NCI-H1930 (cell line): ENCODE measurements at regions not wholly inside any gene's neighbourhood (a gene's known extent, or its start where the extent isn't known, plus 50 kb on each side); places are given as distances from the start of the nearest gene placed in this dataset.

ENCODE experiments used
- DNase-seq, 2 experiments: peaks; one replicate each; lab custom pipeline; 2025; lab: John Stamatoyannopoulos, UW

DNA sequence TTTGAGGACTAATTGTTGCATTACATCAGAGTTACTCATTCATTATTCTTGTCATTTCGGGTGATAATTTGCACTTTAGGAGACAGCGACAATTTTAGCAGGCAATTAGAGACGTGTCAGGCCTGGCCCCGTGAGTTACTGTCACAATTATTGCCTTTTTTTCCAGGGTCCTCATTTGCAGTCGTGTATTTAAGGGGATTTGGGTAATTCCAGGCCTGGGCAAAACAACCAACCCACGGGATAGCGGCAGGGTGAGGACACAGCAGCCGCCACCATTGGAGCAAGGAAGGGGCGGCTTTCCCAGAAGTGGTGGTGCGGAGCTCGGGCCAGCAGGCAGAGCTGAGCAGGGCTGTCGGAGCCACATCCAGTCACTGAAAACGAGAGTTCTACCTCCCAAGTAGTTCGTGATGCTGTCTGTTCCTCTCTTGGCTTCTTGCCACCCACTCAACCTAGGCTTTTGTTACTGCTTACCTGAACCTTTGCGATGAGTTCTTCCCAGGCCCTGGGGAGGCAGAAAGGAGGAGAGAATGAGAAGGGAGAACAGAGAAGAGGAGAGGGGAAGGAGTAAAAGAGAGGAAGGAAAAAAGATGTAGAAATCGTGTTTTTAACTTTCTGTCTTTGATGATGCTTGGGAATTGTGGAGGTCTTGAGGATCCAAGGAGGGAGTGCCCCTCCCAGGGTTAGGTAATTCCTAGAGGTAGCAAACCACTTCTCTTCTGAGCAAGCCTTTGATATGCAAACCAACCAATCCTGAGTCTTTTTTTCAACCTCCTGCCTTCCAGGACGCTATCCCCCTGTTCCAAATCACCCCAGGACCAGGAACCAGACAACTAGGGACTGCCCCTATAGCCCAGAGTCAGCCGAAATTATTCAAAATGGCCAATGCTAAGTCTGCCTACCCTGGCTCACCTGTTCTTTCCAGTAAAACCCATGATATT lies 236.1 kb downstream of the MIAT start:
- no peak for DNase-seq

DNA sequence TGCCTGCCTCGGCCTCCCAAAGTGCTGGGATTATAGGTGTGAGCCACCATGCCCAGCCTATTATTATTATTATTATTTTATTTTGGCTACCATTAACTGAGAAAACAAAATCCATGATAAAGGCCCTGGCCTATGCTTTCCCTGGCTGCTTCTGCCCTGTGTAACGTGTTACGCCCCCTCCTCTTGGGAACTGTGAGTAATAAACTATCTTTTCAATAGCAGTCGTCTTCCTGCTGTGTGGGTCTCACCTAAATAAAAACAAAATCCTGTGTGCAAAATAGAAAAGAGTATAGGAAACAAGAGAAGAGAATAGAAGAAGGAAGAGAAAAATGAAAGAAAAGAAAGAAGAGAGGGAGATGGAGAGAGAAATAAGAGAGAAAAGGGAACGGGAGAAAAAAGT lies 237.0 kb downstream of the MIAT start:
- no peak for DNase-seq

GRCh38 chr22:26894766-26895485 lies 237.5 kb downstream of the MIAT start:
- DNase-seq, result no peak

DNA sequence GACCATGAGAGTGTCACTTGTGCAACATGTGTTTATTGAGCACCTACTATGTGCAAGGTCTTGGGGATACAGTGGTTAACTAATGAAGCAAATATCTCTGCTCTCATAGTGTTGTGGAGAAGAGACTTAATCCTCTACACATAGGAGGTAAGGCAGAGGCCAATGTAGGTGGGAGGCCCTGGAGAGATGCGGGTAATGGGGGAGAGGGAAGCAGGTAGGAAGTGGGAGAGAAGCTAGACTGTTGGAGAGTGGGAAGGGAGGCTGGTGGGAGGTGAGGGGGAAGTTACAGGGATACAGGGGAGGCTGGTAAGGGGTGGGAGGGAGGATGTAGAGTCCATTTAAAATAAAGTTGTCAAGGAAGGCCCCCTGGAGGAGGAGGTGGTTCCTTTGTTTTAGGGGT lies 240.0 kb downstream of the MIAT start:
- no peak for DNase-seq

DNA sequence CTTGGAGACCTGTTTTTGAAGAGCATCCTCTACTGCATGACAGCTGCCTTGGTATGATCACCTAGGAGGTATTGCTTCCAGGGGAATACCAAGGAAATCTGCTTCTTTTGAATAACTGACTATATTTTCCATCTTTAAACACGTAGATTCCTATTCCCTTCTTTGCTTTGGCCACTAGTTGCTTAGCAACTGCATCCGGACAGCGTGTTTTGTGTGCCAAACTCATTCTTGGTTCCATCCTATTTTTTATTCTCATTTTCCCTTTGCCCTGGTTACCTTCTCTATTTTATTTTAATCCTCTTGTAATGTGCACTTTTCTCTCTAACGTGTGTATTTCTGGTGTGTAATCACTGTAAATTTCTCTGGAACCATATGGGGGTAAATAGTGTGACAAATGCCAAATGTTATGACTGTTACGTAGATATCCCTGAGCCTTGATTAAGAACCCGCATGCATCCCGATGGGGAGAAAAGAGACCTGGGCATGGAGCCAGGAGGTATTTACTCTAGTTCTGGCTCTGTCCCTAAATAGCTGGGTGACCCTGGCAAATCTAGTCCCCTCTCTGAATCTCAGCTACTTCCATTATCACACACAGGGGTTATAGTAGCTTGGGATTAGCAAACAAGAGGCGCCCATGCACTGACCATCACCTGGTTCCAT lies 241.7 kb downstream of the MIAT start:
- DNase-seq, result peak in 1 of 2 experiments; percentile 22

GRCh38 chr22:26900787-26901186 lies 243.4 kb downstream of the MIAT start:
- no peak for DNase-seq

DNA sequence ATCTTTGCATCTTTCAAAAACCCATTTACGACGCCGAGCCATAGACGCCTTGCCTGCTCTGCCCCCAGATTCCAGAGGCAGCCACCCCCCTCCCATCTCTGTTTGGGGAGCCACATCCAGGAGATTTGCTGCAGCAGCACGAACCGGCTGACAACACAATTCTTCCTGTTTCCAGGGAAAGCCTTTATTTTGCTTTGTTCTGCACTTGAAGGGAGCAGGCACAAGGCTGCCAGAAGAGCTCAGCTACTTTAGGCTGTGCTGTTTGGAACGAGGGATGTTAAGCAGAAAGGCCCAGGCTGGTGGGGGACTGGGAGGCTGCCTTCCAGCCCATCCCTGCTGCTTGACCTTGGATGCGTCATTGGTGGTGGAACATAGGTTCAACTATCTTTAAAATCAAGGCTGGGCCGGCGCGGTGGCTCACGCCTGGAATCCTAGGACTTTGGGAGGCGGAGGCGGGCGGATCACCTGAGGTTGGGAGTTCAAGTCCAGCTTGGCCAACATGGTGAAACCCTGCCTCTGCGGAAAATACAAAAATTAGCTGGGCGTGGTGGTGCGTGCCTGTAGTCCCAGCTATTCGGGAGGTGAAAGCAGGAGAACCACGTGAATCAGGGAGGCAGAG lies 243.9 kb downstream of the MIAT start:
- no peak for DNase-seq

GRCh38 chr22:26902401-26903029 lies 245.1 kb downstream of the MIAT start:
- no peak for DNase-seq

- DNase-seq, result no peak
These were observed 245.9 kb downstream of the MIAT start for GRCh38 chr22:26903030-26903856.

DNA sequence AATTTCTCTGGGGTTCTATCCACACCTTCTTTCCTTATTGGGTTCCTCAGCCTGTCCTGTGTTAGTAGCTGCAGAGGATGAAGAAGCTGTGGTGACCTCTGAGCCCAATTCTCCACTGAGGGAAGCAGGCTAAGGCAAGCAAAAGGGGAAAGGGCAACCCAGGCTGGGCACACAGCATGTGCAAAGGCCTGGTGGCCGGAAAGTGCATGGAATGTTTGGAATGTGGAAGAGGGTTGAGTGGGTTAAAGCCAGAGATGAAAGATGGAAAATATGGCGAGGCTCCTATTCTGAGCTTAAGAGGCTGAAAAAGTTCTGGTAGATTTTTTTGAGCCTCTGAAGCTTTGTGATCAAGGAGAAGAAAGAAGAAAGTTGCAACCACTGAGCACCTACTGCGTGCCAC lies 247.1 kb downstream of the MIAT start:
- DNase-seq, result no peak

- no peak for DNase-seq
These were observed 247.7 kb downstream of the MIAT start for GRCh38 chr22:26905076-26905475.

DNA sequence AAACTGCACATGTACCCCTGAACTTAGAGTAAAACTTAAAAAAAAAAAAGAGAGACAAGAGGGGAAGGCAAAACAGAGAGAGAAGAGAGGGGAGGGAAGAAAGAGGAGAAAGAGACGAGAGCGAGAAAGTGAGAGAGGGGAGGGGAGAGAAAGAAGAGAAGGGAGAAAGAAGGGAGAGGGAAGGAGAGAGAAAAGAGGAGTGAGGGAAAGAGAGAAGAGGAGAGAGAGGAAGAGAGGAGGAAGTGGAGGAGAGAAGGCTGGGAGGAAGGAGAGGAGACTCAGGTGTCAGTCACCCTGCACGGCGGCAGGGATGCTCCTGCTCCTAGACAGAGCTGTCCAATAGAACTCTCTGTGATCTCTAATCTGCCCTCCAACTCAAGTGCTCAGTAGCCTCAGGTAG lies 248.3 kb downstream of the MIAT start:
- DNase-seq, result peak in 1 of 2 experiments; percentile 39

DNA sequence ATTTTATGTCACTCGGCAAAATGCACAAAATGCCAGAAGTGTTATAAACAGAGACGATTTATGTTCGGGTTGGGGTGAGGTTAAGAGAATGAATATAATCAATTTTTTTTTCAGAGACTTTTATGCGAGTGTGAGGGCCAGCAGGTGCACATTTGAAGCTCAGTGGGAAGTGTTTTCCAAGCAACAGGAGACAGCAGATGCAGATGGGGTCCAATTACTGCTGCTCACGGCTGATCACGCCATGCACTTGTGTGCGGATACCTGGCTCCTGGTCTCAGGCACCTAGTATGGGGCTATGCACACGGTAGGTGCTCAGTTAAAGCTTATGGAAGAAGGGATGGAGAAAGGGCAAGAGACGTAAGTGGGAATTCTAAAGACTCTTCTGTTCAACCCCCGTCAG lies 249.1 kb downstream of the MIAT start:
- peak; percentile 42 to 71 for DNase-seq

DNA sequence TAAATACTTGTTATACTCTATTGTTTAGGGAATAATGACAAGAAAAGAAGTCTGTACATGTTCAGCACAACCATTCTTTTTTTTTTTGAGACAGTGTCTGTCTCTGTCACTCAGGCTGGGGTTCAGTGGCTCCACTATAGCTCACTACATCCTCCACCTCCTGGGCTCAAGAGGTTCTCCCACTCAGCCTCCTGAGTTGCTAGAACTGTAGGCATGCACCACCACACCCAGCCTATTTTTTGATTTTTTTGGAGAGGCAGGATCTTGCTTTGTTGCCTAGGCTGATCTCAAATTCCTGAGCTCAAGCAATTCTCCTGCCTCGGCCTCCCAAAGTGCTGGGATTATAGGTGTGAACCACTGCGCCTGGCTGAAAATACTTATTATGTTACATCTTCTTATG lies 250.0 kb downstream of the MIAT start:
- DNase-seq, result no peak

GRCh38 chr22:26910845-26911244 lies 253.5 kb downstream of the MIAT start:
- DNase-seq, result no peak

GRCh38 chr22:26912655-26913345 lies 255.4 kb downstream of the MIAT start:
- DNase-seq, result no peak

DNA sequence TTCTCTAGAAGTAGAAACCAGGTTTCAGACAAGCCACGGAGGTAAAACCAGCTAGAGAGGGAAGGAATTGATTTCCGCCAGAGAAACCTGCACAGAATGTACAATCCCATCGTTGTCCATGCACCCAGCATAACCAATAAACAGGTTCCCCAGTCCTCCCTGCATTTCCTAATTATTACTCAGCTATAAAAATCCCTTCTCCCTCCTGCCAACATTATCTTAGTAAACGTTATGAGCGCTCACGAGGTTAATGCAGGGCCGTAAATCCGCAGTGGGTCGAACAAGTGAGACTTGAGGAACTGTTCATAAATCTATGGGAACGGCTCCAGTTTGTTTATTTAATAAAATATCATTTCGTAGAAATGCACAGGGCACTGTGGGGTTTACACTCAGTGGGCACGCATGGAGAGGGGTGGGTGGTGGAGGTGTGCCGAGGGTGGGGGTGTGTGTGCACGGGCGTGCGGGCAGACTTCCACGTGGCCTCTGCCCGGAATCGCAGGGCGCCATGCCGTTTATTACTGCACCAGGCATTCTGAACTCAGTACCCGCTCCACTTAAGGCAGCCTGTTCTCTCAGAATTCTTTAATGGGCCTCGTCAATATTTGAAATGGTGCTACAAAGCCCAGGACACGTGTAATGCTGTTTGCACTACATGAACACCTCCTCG lies 257.3 kb downstream of the MIAT start:
- no peak for DNase-seq

DNA sequence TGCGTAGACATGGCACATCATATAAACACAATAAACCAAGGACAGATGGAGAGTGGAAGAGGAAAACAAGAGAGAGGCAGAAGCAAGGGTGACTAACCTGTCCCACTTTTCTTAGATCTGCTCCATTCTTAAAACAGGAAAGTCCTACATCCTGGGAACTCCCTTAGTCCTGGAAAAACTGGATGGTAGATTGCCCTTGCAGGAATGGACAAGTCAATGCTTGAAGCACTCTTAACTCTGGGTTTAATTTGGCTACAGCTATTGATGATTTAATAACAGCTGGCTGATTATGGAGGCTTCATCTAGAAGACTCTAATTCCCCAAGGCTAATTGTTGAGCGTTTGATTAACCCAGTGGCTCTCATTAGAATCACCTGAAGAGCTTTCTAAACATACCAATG lies 258.8 kb downstream of the MIAT start:
- no peak for DNase-seq

DNA sequence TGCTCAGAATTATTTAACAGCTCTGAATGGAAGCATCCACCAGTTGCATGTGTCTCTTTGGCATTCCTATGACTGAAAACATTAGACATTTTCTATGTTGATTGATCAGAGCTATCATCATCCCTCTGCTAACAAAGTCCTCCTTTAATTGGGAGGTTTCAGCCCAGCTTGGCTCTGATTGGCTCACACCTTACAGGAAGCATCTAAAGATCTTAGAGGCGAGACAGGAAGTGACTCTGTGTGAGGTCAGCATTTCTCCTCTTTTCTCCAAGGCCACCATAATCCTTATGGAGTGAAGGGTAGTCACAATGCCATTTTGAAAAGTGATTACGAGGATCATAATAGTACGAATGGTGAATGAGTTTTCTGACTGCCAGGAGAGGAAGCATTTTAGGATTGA lies 260.8 kb downstream of the MIAT start:
- DNase-seq, result no peak

GRCh38 chr22:26921726-26922125 lies 264.3 kb downstream of the MIAT start:
- DNase-seq, result no peak
